ENCODE measurements at regions not wholly inside any gene's neighbourhood (a gene's known extent, or its start where the extent isn't known, plus 50 kb on each side); places are given as distances from the start of the nearest gene placed in this dataset.

DNA sequence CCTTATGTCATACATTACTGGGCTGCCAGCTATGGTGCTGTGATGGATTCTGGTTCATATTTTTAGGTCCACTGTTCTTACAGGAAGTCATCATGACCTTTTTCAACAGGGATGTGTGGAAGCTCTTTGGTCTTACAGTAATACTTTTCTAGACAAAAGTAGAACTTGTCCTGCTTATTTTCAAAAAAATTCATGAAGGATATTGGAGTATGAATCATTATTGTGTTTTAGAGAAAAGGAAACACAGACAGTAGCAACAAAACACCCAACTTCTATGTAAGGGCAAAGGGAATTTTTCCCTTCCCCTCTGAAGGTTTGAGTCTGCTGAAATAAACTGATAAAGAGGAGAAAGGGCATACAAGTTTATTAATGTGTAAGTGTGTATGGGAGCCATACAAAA, 54.7 kb upstream of the FAM9C start:
- peak; percentile 11 for DNase-seq

DNA sequence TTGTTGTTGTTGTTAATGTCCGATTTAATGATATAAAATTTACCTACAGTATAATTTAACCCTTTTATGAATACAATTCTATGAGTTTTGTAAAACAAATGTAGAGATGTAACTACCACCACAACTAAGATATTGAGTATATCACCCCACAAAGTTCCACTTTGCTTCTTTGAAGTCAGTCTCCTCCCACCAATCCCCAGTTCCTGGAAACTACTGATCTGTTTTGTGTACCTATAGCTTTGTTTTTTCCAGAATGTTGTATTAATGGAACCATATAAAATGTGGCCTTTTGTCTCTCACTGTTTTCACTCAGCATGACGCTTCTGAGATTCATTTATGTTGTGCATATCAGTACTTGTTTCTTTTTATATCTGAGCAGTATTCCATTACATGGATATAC, 52.3 kb upstream of the FAM9C start:
- DNase-seq, result no peak

DNA sequence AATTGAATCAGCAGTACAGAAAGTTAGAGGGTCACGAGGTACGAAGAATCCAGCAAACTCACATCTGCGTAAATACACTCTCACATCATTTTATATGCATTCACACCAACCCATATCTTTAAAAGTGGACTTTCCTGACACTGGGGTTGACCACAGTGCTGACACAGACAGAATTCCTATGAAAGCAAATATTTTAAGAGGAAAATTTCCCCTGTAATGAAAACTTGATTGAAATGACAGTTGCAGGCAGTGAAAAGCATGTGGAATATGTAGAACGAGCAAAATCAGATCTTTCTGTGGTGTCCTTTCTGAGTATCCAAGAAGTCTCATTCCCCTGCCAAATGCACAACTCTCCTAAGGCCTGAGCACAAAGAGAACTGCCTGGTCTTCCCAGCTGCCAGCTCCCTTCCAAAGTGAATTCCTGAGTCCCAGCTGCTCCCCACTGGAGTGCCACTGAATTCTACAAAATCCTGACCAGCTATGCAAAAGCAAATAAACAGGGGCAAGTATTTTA, 50.5 kb upstream of the FAM9C start:
- peak; percentile 41 for DNase-seq

DNA sequence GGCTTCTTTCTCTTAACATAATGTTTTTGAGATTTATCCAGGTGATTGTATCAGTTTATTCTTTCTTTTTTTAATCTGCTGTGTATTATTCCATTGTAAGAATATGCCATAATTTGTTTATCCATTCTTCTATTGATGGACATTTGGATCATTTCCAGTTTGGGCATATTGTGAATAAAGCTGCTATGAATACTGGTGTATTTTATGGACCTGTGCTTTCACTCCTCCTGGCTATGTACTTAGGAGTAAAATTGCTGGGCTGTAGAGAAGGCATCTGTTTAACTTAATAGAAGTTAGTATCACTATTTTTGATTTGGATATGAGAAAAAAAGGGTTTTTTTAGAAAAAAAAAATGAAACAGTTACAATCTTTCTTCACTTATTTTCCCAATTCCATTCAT, 50.0 kb upstream of the FAM9C start:
- no peak for DNase-seq

Data from fibroblast of skin of right biceps (primary cell).